BE2C (cell line): ENCODE measurements at regions not wholly inside any gene's neighbourhood (a gene's known extent, or its start where the extent isn't known, plus 50 kb on each side); places are given as distances from the start of the nearest gene placed in this dataset.
"Not testable (repeated sequence)": the region's sequence is repeated elsewhere in the genome, so short reads cannot be mapped to it uniquely, and the experiment has no call there.

Source experiments
- DNase-seq: peaks from one replicate; pipeline ENCODE4 v3.0.0-alpha.2; 2020
- H3K27me3 ChIP-seq: fragments of 250-450 bp; sonication (Bioruptor Pico); 2 replicates; pipeline ENCODE4 v1.5.1; 2020; ENCODE audit warnings: mild to moderate bottlenecking
- H3K36me3 ChIP-seq: fragments of 250-450 bp; sonication (Bioruptor Pico); 2 replicates; pipeline ENCODE4 v1.5.1; 2020; ENCODE audit warnings: mild to moderate bottlenecking
- H3K4me1 ChIP-seq: fragments of 250-450 bp; sonication (Bioruptor Pico); 2 replicates; pipeline ENCODE4 v1.5.1; 2020
- H3K4me3 ChIP-seq: 2 replicates; pipeline ENCODE4 v1.5.1; 2011; ENCODE audit warnings: low read depth, low read length
- H3K9me3 ChIP-seq: fragments of 250-450 bp; sonication (Bioruptor Pico); 2 replicates; pipeline ENCODE4 v1.5.1; 2020
- TF ChIP-seq, protein P1 (sequence below): IDR thresholded peaks from 2 replicates; pipeline ENCODE4 v1.5.1; 2012; ENCODE audit warnings: mild to moderate bottlenecking, low read depth, low read length

DNA sequence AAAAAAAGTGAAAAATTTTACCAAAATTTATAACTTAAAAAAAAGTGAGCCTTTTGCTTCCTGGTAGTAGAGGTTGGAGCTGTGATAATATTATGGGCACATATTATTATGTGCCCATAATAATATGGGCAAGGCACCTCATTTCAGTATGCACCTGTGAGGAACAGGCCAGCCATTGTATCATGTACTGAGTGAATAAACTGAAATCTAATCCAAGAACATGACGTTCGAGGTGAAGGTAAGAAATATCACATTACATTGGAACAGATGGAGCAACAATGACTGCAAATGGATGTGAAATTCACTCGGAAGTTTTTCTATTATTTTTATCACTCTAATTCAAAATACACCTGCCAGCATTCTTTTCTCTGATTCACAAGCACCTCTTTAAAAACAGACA is 216.0 kb downstream of the KLF6 start:
- Histone ChIP-seq H3K36me3 (no peaks in the 10 kb centered on the region), H3K9me3 (no peaks in the 10 kb centered on the region), H3K4me3 (no peak overlapping the region), H3K27me3 (no peaks in the 10 kb centered on the region), H3K4me1 (no peaks in the 10 kb centered on the region)
- TF ChIP-seq, protein P1, sequence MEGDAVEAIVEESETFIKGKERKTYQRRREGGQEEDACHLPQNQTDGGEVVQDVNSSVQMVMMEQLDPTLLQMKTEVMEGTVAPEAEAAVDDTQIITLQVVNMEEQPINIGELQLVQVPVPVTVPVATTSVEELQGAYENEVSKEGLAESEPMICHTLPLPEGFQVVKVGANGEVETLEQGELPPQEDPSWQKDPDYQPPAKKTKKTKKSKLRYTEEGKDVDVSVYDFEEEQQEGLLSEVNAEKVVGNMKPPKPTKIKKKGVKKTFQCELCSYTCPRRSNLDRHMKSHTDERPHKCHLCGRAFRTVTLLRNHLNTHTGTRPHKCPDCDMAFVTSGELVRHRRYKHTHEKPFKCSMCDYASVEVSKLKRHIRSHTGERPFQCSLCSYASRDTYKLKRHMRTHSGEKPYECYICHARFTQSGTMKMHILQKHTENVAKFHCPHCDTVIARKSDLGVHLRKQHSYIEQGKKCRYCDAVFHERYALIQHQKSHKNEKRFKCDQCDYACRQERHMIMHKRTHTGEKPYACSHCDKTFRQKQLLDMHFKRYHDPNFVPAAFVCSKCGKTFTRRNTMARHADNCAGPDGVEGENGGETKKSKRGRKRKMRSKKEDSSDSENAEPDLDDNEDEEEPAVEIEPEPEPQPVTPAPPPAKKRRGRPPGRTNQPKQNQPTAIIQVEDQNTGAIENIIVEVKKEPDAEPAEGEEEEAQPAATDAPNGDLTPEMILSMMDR = no peak
- DNase-seq = no peak

GRCh38 chr10:3568392-3568791 is 216.6 kb downstream of the KLF6 start:
- no peaks in the 10 kb centered on the region for H3K27me3 ChIP-seq
- TF ChIP-seq, protein P1 = no peak
- no peaks in the 10 kb centered on the region for H3K36me3 ChIP-seq
- H3K4me1 ChIP-seq = no peaks in the 10 kb centered on the region
- H3K9me3 ChIP-seq = no peaks in the 10 kb centered on the region
- no peak overlapping the region for H3K4me3 ChIP-seq
- no peak for DNase-seq

DNA sequence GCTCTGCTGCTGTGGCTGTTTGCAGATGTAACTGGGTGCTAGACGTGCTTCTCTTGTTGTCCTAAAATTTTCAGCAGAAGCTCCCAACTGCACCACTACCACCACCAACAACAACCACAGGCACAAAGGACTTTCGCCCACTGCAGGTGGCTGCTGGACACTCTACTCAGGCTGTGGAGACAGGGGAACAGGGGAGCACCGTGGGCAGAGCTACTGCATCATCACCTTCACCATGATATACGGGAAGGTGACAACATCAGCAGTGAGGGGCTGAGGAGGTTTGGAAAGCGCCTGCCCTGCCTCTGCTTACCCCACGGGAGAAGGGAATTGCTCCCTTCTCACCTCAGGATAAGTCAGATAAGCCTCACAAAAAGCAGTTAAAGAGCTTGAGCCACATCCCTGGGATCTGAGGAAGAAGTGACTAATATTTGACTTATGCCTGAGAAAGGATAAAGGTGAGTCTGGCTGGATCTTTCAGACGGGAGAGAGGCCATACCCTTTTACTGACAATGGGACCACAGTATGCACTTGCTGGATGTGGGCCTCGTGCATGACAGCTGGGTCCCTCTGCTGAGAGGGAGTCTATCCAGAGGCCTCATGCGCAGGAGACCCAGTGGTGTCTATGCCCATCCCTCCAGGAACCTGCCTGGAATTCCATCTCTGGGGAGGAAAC is 217.6 kb downstream of the KLF6 start:
- TF ChIP-seq, protein P1 = no peak

DNA sequence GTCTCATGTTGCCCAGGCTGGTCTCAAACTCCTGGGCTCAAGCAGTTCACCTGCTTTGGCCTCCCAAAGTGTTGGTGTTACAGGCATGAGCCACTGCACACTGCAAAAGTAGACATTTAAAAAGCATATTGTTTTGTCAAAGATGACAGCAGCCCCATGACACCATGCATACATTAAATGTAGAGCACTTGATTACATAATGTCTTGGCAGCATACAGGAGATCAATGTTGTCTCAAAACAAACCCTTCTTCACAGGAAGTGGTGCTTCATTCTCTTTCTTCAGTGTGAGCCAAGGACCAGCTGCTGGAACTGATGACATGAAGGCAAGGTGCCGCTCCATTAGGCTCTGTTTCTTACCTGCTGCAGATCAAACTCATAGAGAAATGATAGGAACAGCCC is 218.4 kb downstream of the KLF6 start:
- Histone ChIP-seq H3K27me3 (no peaks in the 10 kb centered on the region), H3K4me1 (no peaks in the 10 kb centered on the region), H3K4me3 (no peak overlapping the region), H3K9me3 (no peaks in the 10 kb centered on the region), H3K36me3 (no peaks in the 10 kb centered on the region)
- no peak for DNase-seq
- TF ChIP-seq, protein P1 = no peak

More for the DNA sequence above, 217.6 kb downstream of the KLF6 start:
- Histone ChIP-seq H3K9me3 (no peaks in the 10 kb centered on the region), H3K4me3 (no peak overlapping the region), H3K4me1 (no peaks in the 10 kb centered on the region), H3K36me3 (no peaks in the 10 kb centered on the region), H3K27me3 (no peaks in the 10 kb centered on the region)
- no peak for DNase-seq

GRCh38 chr10:3564346-3565002 is 220.5 kb downstream of the KLF6 start:
- Histone ChIP-seq H3K9me3 (no peaks in the 10 kb centered on the region), H3K4me1 (no peaks in the 10 kb centered on the region), H3K27me3 (no peaks in the 10 kb centered on the region), H3K36me3 (no peaks in the 10 kb centered on the region), H3K4me3 (no peak overlapping the region)
- TF ChIP-seq, protein P1 = no peak
- DNase-seq = no peak

GRCh38 chr10:3563298-3563697 is 221.7 kb downstream of the KLF6 start:
- Histone ChIP-seq H3K9me3 (no peaks in the 10 kb centered on the region), H3K4me3 (no peak overlapping the region), H3K36me3 (no peaks in the 10 kb centered on the region), H3K27me3 (no peaks in the 10 kb centered on the region), H3K4me1 (no peaks in the 10 kb centered on the region)
- TF ChIP-seq, protein P1 = no peak
- DNase-seq = no peak

GRCh38 chr10:3560628-3561027 is 224.4 kb downstream of the KLF6 start:
- not testable (repeated sequence) for H3K4me1 ChIP-seq, H3K4me3 ChIP-seq, H3K36me3 ChIP-seq, DNase-seq, H3K27me3 ChIP-seq, H3K9me3 ChIP-seq
